Liver (tissue), 3 donors: ENCODE measurements at regions not wholly inside any gene's neighbourhood (a gene's known extent, or its start where the extent isn't known, plus 50 kb on each side); places are given as distances from the start of the nearest gene placed in this dataset.

Source experiments
- RAD21 ChIP-seq, 2 donors: IDR thresholded peaks; 2 replicates each; pipeline ENCODE4 v1.6.1; 2016; ENCODE audit warnings: antibody characterized with exemption in 2 of 2, mild to moderate bottlenecking in 2 of 2
- TF ChIP-seq, protein P1 (sequence below): fragments of 150-350 bp; IDR thresholded peaks from 2 replicates; pipeline ENCODE4 v1.5.1; 2017; ENCODE audit warnings: improper control_type of control experiment, low read depth, low read length; ENCODE audit not compliant: missing input control
- TF ChIP-seq, protein P2 (sequence below): IDR thresholded peaks from 2 replicates; pipeline ENCODE4 v1.6.1; 2016; ENCODE audit warnings: antibody characterized with exemption
- donor health status: healthy.
- donor health status: healthy.

DNA sequence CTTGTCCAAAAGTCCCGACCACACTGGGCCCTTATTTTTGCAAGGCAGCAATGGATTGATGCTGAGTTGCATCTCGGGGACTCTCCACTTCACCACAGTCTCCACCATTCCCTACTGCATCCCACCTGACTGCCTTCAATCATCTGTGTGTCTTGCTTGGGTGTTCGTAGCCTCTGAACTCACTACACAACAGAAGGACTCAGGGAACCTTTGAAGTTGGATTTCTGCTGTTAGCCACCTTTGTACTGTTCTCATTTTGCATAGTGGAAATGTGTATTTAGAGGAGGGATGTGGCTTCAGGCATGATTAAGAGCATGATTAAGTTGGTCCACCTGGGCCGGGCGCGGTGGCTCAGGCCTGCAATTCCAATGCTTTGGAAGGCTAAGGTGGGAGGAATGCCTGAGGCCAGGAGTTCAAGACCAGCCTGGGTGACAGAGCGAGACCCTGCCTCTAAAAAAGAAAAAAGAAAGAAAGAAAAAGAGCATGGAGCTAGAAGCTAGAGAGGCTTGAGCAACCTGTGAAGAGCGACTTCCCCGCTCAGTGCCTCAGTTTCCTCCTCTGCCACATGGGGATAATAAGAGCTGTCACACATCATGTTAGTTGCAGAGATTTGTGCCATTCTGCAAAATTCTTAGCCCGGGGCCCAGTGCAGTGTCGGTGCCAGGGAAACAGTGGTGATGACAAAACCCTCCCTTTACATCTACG lies 121.3 kb upstream of the PTPN1 start:
- TF ChIP-seq, protein P1, sequence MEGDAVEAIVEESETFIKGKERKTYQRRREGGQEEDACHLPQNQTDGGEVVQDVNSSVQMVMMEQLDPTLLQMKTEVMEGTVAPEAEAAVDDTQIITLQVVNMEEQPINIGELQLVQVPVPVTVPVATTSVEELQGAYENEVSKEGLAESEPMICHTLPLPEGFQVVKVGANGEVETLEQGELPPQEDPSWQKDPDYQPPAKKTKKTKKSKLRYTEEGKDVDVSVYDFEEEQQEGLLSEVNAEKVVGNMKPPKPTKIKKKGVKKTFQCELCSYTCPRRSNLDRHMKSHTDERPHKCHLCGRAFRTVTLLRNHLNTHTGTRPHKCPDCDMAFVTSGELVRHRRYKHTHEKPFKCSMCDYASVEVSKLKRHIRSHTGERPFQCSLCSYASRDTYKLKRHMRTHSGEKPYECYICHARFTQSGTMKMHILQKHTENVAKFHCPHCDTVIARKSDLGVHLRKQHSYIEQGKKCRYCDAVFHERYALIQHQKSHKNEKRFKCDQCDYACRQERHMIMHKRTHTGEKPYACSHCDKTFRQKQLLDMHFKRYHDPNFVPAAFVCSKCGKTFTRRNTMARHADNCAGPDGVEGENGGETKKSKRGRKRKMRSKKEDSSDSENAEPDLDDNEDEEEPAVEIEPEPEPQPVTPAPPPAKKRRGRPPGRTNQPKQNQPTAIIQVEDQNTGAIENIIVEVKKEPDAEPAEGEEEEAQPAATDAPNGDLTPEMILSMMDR = no peak
- TF ChIP-seq, protein P2, sequence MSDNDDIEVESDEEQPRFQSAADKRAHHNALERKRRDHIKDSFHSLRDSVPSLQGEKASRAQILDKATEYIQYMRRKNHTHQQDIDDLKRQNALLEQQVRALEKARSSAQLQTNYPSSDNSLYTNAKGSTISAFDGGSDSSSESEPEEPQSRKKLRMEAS = no peak
- TF ChIP-seq RAD21 (IDR thresholded peaks at IDR 0.05) = peak; percentile 7 to 40
